ENCODE measurements at regions not wholly inside any gene's neighbourhood (a gene's known extent, or its start where the extent isn't known, plus 50 kb on each side); places are given as distances from the start of the nearest gene placed in this dataset.

DNA sequence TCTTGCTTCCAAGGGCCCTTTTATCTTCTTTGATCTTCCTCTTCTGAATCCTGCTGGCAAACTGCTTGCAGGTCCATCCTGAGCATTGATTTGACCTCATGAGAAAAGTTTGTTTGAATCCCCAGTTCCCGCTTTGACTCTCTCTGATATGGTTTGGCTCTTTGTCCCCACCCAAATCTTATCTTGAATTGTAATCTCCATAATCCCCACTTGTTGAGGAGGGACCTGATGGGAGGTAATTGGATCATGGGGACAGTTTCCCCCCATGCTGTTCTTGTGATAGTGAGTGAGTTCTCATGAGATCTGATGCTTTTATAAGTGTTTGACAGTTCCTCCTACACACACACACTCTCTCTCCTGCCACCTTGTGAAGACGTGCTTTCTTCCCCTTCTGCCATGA lies 126.6 kb upstream of the ARHGAP20 start:
- TF ChIP-seq BHLHE40 (IDR thresholded peaks at IDR 0.05; ENCODE audit: borderline replicate concordance) (no peak), FOXM1 (IDR thresholded peaks at IDR 0.05; ENCODE audit: borderline replicate concordance) (no peak), FOXK2 (IDR thresholded peaks at IDR 0.05) (no peak), FOXA1 (IDR thresholded peaks at IDR 0.05) (no peak), SP1 (IDR thresholded peaks at IDR 0.05) (no peak), L3MBTL2 (conservative IDR thresholded peaks at IDR 0.05) (no peak)
- TF ChIP-seq, protein P1, sequence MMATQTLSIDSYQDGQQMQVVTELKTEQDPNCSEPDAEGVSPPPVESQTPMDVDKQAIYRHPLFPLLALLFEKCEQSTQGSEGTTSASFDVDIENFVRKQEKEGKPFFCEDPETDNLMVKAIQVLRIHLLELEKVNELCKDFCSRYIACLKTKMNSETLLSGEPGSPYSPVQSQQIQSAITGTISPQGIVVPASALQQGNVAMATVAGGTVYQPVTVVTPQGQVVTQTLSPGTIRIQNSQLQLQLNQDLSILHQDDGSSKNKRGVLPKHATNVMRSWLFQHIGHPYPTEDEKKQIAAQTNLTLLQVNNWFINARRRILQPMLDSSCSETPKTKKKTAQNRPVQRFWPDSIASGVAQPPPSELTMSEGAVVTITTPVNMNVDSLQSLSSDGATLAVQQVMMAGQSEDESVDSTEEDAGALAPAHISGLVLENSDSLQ (IDR thresholded peaks at IDR 0.05) = no peak
